ENCODE measurements at regions not wholly inside any gene's neighbourhood (a gene's known extent, or its start where the extent isn't known, plus 50 kb on each side); places are given as distances from the start of the nearest gene placed in this dataset.
A peak's percentile ranks its signal among the peaks of the same experiment; 100 is the strongest.
"Not testable (repeated sequence)": the region's sequence is repeated elsewhere in the genome, so short reads cannot be mapped to it uniquely, and the experiment has no call there.

GRCh38 chr7:92909686-92910475 is 73.5 kb upstream of the CDK6 start:
- no peak for DNase-seq (ENCODE audit: low read depth)
- TF ChIP-seq CTCF (IDR thresholded peaks at IDR 0.05; ENCODE audit: low read depth, low read length, missing control alignments), result no peak
- in situ Hi-C loops (cut with HindIII; ENCODE audit: low sequenced_read_pairs), result no loop called here
- no peak overlapping the region for H3K4me3 ChIP-seq (ENCODE audit: low read depth, low read length)

GRCh38 chr7:92904244-92905131 is 68.1 kb upstream of the CDK6 start:
- peak; percentile 83 for DNase-seq (ENCODE audit: low read depth)

GRCh38 chr7:92898798-92899197 is 62.4 kb upstream of the CDK6 start:
- no peak for DNase-seq (ENCODE audit: low read depth)
- H3K4me3 ChIP-seq (ENCODE audit: low read depth, low read length), result no peak overlapping the region
- in situ Hi-C loops (cut with HindIII; ENCODE audit: low sequenced_read_pairs), result no loop called here
- no peak for TF ChIP-seq CTCF (IDR thresholded peaks at IDR 0.05; ENCODE audit: low read depth, low read length, missing control alignments)

More at GRCh38 chr7:92904244-92905131, 68.1 kb upstream of the CDK6 start:
- no peak overlapping the region for H3K4me3 ChIP-seq (ENCODE audit: low read depth, low read length)
- TF ChIP-seq CTCF (IDR thresholded peaks at IDR 0.05; ENCODE audit: low read depth, low read length, missing control alignments), result no peak
- in situ Hi-C loops (cut with HindIII; ENCODE audit: low sequenced_read_pairs), result no loop called here

GRCh38 chr7:92894857-92895256 is 58.5 kb upstream of the CDK6 start:
- in situ Hi-C loops (cut with HindIII; ENCODE audit: low sequenced_read_pairs); H3K4me3 ChIP-seq (ENCODE audit: low read depth, low read length); DNase-seq (ENCODE audit: low read depth): not testable (repeated sequence)

GRCh38 chr7:92889081-92889480 is 52.7 kb upstream of the CDK6 start:
- DNase-seq (ENCODE audit: low read depth), result no peak
- no peak for TF ChIP-seq CTCF (IDR thresholded peaks at IDR 0.05; ENCODE audit: low read depth, low read length, missing control alignments)
- in situ Hi-C loops (cut with HindIII; ENCODE audit: low sequenced_read_pairs), result no loop called here
- H3K4me3 ChIP-seq (ENCODE audit: low read depth, low read length), result no peak overlapping the region
